SU-DHL-6 (cell line): ENCODE measurements at regions not wholly inside any gene's neighbourhood (a gene's known extent, or its start where the extent isn't known, plus 50 kb on each side); places are given as distances from the start of the nearest gene placed in this dataset.

Experiments
- H2AFZ ChIP-seq: fragments of 200-600 bp; sonication (generic); 2 replicates; pipeline ENCODE4 v1.6.1; 2014; ENCODE audit warnings: low read depth, mild to moderate bottlenecking, moderate library complexity, mixed read lengths, antibody characterized with exemption, low read length; ENCODE audit not compliant: severe bottlenecking
- H3F3A ChIP-seq: fragments of 200-600 bp; shearing (Covaris generic); 2 replicates; pipeline ENCODE4 v1.6.0; 2016; ENCODE audit warnings: antibody characterized with exemption, mild to moderate bottlenecking; ENCODE audit not compliant: insufficient read depth
- H3K27ac ChIP-seq: fragments of 200-600 bp; sonication (generic); 2 replicates; pipeline ENCODE4 v1.5.1; 2016; ENCODE audit warnings: low read depth, mild to moderate bottlenecking, low read length, moderate library complexity, mixed read lengths
- H3K27me3 ChIP-seq: fragments of 200-600 bp; sonication (generic), shearing (Covaris generic); 2 replicates; pipeline ENCODE4 v1.6.0; 2014; ENCODE audit warnings: mild to moderate bottlenecking, low read length
- H3K36me3 ChIP-seq: fragments of 200-600 bp; sonication (generic); 2 replicates; pipeline ENCODE4 v1.6.1; 2014; ENCODE audit warnings: mild to moderate bottlenecking, low read length, mixed read lengths
- H3K4me2 ChIP-seq: fragments of 300-600, 200-600 bp; shearing (Covaris generic), sonication (generic); 2 replicates; pipeline ENCODE4 v1.6.0; 2014; ENCODE audit warnings: low read length, low read depth, mild to moderate bottlenecking; ENCODE audit not compliant: poor library complexity, severe bottlenecking
- H3K4me3 ChIP-seq: fragments of 200-600 bp; sonication (generic); 2 replicates; pipeline ENCODE4 v1.5.1; 2014; ENCODE audit warnings: antibody characterized with exemption, low read length, mild to moderate bottlenecking, mixed read lengths; ENCODE audit not compliant: insufficient read depth, poor library complexity, severe bottlenecking
- H3K79me2 ChIP-seq: fragments of 200-600 bp; sonication (generic); 2 replicates; pipeline ENCODE4 v1.6.1; 2014; ENCODE audit warnings: mild to moderate bottlenecking, low read length, moderate library complexity; ENCODE audit not compliant: insufficient read depth
- H3K9ac ChIP-seq: fragments of 200-600 bp; sonication (generic); 2 replicates; pipeline ENCODE4 v1.7.0; 2014; ENCODE audit warnings: mild to moderate bottlenecking, low read length
- H3K9me2 ChIP-seq: fragments of 200-600 bp; sonication (generic); replicated peaks from 2 replicates; pipeline ENCODE4 v1.6.1; 2014; ENCODE audit warnings: low read length; ENCODE audit not compliant: insufficient read depth
- H3K9me3 ChIP-seq: fragments of 200-600 bp; sonication (generic); 2 replicates; pipeline ENCODE4 v1.6.1; 2014; ENCODE audit warnings: low read length, mixed read lengths; ENCODE audit not compliant: insufficient read depth
- H4K20me1 ChIP-seq: fragments of 200-600 bp; sonication (generic); 2 replicates; pipeline ENCODE4 v1.6.1; 2014; ENCODE audit warnings: low read depth, mild to moderate bottlenecking, antibody characterized with exemption, low read length, moderate library complexity, mixed read lengths
- EZH2phosphoT487 ChIP-seq: fragments of 200-600 bp; sonication (generic), shearing (Covaris generic); conservative IDR thresholded peaks from 2 replicates; pipeline ENCODE4 v1.6.1; 2018; ENCODE audit warnings: mild to moderate bottlenecking, antibody characterized with exemption, low read length, moderate library complexity, mixed read lengths
- TF ChIP-seq, protein P1 (sequence below): fragments of 200-600 bp; sonication (generic); IDR thresholded peaks from one replicate; pipeline ENCODE4 v1.5.1; 2017; ENCODE audit warnings: antibody characterized with exemption, mild to moderate bottlenecking, low read length, moderate library complexity; ENCODE audit not compliant: insufficient read depth, poor library complexity, severe bottlenecking

DNA sequence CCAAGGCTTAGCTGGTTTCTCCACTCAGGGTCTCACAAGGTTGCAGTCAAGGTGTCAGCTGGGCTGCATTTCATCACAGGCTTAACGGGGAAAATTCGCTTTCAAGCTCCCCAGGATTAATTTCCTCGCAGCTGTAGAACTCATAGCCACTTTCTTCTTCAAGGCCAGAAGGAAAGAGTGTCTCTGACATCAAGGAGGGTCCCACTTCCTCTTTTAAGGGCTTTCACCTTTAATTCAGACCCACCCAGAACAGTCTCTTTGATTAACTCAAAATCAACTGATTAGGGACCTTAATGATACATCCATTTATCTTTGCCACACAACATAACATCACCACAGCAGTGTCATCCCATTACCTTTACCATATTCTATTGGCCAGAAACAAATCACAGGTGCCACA, 183.3 kb upstream of the ARID1B start:
- no peaks in the 10 kb centered on the region for H3K9me2 ChIP-seq
- H3K9ac ChIP-seq, result no peak overlapping the region
- no peak overlapping the region for H3K4me3 ChIP-seq
- TF ChIP-seq, protein P1, sequence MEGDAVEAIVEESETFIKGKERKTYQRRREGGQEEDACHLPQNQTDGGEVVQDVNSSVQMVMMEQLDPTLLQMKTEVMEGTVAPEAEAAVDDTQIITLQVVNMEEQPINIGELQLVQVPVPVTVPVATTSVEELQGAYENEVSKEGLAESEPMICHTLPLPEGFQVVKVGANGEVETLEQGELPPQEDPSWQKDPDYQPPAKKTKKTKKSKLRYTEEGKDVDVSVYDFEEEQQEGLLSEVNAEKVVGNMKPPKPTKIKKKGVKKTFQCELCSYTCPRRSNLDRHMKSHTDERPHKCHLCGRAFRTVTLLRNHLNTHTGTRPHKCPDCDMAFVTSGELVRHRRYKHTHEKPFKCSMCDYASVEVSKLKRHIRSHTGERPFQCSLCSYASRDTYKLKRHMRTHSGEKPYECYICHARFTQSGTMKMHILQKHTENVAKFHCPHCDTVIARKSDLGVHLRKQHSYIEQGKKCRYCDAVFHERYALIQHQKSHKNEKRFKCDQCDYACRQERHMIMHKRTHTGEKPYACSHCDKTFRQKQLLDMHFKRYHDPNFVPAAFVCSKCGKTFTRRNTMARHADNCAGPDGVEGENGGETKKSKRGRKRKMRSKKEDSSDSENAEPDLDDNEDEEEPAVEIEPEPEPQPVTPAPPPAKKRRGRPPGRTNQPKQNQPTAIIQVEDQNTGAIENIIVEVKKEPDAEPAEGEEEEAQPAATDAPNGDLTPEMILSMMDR, result no peak
- no peak for TF ChIP-seq EZH2phosphoT487
- H3K79me2 ChIP-seq, result no peaks in the 10 kb centered on the region
- H3K4me2 ChIP-seq, result no peak overlapping the region
- H3K36me3 ChIP-seq, result no peaks in the 10 kb centered on the region
- H3F3A ChIP-seq, result no peaks in the 10 kb centered on the region
- H3K27ac ChIP-seq, result no peak overlapping the region
- no peak overlapping the region for H2AFZ ChIP-seq
- no peaks in the 10 kb centered on the region for H4K20me1 ChIP-seq
- no peaks in the 10 kb centered on the region for H3K27me3 ChIP-seq
- H3K9me3 ChIP-seq, result no peaks in the 10 kb centered on the region

DNA sequence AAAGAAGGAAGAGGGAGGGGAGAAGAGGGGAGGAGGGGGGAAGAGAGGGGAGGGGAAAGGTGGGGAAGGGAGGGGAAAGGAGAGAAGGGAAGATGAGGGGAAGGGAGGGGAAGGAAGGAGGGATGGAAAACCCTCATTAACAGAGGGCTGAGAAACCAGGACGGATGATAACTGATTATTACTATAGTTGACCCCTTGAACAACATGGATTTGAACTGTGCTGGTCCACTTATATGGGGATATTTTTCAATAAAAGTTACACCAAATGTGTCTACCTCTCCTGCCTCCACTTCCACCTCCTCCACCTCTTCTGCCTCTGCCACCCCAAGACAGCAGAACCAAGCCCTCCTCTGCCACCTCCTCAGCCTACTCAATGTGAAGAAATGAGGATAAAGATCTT, 184.1 kb upstream of the ARID1B start:
- TF ChIP-seq, protein P1, result no peak
- TF ChIP-seq EZH2phosphoT487, result no peak
- Histone ChIP-seq H3K9ac (no peak overlapping the region), H3K9me2 (no peaks in the 10 kb centered on the region), H3K36me3 (no peaks in the 10 kb centered on the region), H3F3A (no peaks in the 10 kb centered on the region), H4K20me1 (no peaks in the 10 kb centered on the region), H3K27ac (no peak overlapping the region), H2AFZ (no peak overlapping the region), H3K9me3 (no peaks in the 10 kb centered on the region), H3K4me2 (no peak overlapping the region), H3K27me3 (no peaks in the 10 kb centered on the region), H3K79me2 (no peaks in the 10 kb centered on the region), H3K4me3 (no peak overlapping the region)

DNA sequence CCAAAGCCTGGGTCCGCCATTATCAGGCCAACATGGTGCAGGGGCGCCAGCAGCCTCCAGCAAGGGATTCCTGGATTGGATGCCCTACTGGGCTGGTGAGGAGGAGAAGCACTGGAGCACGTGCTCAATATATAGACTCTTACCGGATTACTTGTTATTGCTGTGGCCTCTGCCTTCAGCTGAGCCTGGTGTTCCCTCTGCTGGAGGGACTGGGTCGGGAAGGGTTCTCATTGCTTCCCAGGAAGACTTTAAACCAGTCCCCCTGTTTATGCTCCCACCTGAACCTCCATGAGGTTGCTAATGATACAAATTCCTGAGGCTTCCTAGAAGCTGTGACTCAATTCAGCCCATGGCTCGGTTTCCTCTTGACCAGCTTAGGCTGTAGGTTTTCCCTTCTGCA, 186.7 kb upstream of the ARID1B start:
- Histone ChIP-seq H3K4me2 (no peak overlapping the region), H2AFZ (no peak overlapping the region), H3K27me3 (no peaks in the 10 kb centered on the region), H3K9ac (no peak overlapping the region), H4K20me1 (no peaks in the 10 kb centered on the region), H3F3A (no peaks in the 10 kb centered on the region), H3K9me2 (no peaks in the 10 kb centered on the region), H3K4me3 (no peak overlapping the region), H3K9me3 (peaks cover 4% of the 10 kb centered on the region; the same call in 1 of the 2 replicates), H3K79me2 (no peaks in the 10 kb centered on the region), H3K36me3 (no peaks in the 10 kb centered on the region), H3K27ac (no peak overlapping the region)
- no peak for TF ChIP-seq EZH2phosphoT487
- TF ChIP-seq, protein P1, result no peak
